Right atrium auricular region (tissue), 2 donors: ENCODE measurements at regions not wholly inside any gene's neighbourhood (a gene's known extent, or its start where the extent isn't known, plus 50 kb on each side); places are given as distances from the start of the nearest gene placed in this dataset.

Source experiments
- DNase-seq: peaks from one replicate; pipeline ENCODE4 v3.0.0-alpha.2; 2019; ENCODE audit warnings: low spot score
- H3K27ac ChIP-seq, 2 donors: fragments of 200-600 bp; sonication (generic); 1 replicate in 1 of 2; 2 replicates in 1 of 2; pipeline ENCODE4 v1.5.1; 2016 to 2019
- H3K27me3 ChIP-seq, 2 donors: fragments of 200-600 bp; sonication (generic); one replicate each; pipeline versions ENCODE4 v1.5.1 to v1.6.0; 2017 to 2019
- H3K36me3 ChIP-seq: fragments of 200-600 bp; sonication (generic); one replicate; pipeline ENCODE4 v1.5.1; 2016
- H3K4me1 ChIP-seq, 2 donors: fragments of 200-600 bp; sonication (generic); one replicate each; pipeline versions ENCODE4 v1.5.1 to v1.6.0; 2017 to 2019
- H3K4me3 ChIP-seq, 2 donors: fragments of 200-600 bp; sonication (generic); 1 replicate in 1 of 2; 2 replicates in 1 of 2; pipeline ENCODE4 v1.5.1; 2017 to 2019; ENCODE audit warnings: mild to moderate bottlenecking in 1 of 2, moderate library complexity in 1 of 2
- H3K9me3 ChIP-seq, 2 donors: fragments of 200-600 bp; sonication (generic); one replicate each; pipeline ENCODE4 v1.5.1; 2019
- TF ChIP-seq, protein P1 (sequence below), 2 donors: fragments of 200-600 bp; sonication (generic); IDR thresholded peaks; one replicate each; pipeline ENCODE4 v1.5.1; 2019; ENCODE audit warnings: antibody characterized with exemption in 2 of 2

DNA sequence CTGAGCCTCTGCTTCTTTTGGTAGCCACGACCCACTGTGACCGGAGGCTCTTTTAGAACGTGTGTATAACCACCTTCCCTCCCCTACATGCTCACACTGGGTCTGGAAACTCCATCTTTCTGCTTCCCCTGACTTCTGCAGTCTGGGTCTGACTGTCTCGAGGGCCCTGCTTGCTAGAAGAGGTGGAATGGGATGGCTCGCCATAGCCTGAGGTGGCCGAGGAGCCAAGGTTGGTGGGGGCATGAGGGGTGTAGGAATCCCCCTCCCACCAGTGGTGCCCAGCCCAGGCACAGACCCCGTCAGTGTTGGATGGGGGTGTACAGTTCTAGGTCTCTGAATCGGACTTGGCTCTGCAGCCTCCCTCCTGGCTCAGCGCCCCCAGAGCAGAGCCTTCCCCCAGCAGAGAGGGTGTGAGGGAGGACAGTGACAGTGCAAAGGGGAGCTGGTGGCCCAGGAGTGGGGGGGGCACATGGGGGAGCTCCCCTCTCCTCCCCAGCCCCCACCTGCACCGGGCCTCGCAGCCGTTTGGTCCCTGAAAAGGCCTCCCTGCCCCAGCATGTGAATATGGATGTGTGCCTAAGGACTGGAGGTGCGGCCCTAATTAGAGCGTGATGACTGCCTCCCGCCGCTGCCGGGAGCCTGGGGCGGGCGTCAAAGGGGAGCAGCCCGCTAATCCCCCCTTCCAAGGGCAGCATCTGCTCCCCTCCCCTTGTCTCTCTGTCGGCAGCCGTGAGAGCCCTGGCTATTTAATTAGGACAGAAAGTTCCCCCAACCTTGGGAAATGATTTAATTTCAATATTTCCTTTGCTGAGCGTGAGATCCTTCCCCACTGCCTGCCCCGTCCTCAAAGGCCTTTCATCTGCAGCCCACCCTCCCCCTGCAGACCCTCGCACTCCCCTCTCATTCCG lies 196.2 kb upstream of the C14orf180 start:
- peaks cover 0 to 6% of the 10 kb centered on the region in 2 donors for H3K4me1 ChIP-seq
- DNase-seq, result no peak
- H3K4me3 ChIP-seq, result no peak overlapping the region
- H3K9me3 ChIP-seq, result peaks cover 0 to 30% of the 10 kb centered on the region in 2 donors
- TF ChIP-seq, protein P1, sequence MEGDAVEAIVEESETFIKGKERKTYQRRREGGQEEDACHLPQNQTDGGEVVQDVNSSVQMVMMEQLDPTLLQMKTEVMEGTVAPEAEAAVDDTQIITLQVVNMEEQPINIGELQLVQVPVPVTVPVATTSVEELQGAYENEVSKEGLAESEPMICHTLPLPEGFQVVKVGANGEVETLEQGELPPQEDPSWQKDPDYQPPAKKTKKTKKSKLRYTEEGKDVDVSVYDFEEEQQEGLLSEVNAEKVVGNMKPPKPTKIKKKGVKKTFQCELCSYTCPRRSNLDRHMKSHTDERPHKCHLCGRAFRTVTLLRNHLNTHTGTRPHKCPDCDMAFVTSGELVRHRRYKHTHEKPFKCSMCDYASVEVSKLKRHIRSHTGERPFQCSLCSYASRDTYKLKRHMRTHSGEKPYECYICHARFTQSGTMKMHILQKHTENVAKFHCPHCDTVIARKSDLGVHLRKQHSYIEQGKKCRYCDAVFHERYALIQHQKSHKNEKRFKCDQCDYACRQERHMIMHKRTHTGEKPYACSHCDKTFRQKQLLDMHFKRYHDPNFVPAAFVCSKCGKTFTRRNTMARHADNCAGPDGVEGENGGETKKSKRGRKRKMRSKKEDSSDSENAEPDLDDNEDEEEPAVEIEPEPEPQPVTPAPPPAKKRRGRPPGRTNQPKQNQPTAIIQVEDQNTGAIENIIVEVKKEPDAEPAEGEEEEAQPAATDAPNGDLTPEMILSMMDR (IDR thresholded peaks at IDR 0.05), result no peak
- no peaks in the 10 kb centered on the region for H3K36me3 ChIP-seq
- no peaks in the 10 kb centered on the region for H3K27me3 ChIP-seq
- no peak overlapping the region for H3K27ac ChIP-seq

DNA sequence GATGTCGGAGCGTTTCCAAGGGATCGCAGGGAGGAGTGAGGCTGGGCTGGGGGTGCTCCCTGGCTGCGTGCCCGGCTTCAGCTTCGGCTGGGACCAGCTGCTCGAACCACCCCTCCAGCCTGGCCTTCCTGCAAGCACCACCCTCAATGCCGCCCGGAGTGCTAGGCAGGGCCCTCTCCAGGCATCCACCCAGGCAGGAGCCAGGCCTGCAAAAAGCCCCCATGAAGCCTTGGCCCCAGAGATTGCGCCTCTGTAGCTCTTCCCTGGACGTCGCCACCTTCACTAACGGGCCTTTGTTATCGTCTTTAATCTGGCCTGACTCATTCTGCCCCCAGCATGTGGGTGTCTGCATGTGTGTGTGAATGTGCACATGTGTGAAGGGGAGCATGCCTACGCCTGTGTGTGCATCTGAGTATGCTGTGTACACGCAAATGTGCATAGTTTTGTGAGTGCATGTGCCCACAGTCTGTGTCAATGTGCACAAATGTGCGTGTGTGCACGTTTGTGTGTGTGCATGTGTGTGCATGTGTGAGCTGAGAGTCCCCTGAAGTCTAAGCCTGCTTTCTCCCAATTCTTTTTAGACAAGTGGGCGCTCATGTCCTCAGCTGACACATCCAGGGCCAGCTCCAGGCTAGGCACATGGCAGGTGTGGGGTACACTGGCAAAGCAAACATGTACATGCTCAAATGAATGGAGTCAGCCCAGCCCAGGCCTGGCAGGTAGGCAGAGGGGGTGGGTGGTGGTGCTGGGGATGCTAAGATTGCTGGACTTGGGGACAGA lies 195.4 kb upstream of the C14orf180 start:
- no peak for DNase-seq
- Histone ChIP-seq H3K9me3 (peaks cover 0 to 30% of the 10 kb centered on the region in 2 donors), H3K27me3 (no peaks in the 10 kb centered on the region), H3K36me3 (no peaks in the 10 kb centered on the region), H3K27ac (no peak overlapping the region), H3K4me3 (no peak overlapping the region), H3K4me1 (peaks cover 0 to 6% of the 10 kb centered on the region in 2 donors)
- TF ChIP-seq, protein P1 (IDR thresholded peaks at IDR 0.05), result no peak

DNA sequence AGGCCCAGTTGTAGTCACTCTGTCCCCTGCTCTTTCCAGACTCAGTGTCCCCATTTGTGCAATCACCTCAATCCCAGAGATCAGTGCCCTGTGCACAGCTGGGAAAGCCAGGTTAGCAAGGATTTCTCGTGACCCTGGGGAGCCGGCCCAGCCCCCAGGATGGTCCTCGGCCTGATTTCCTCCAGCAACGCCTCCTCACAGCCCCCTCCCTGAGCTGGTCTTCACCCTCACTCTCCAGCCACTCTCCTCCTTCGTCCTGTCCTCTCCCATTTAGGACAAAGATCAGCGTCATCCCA lies 194.8 kb upstream of the C14orf180 start:
- TF ChIP-seq, protein P1 (IDR thresholded peaks at IDR 0.05), result no peak
- Histone ChIP-seq H3K27me3 (no peaks in the 10 kb centered on the region), H3K4me3 (no peak overlapping the region), H3K36me3 (no peaks in the 10 kb centered on the region), H3K27ac (no peak overlapping the region), H3K4me1 (peaks cover 0 to 6% of the 10 kb centered on the region in 2 donors), H3K9me3 (peaks cover 0 to 24% of the 10 kb centered on the region in 2 donors)
- no peak for DNase-seq

DNA sequence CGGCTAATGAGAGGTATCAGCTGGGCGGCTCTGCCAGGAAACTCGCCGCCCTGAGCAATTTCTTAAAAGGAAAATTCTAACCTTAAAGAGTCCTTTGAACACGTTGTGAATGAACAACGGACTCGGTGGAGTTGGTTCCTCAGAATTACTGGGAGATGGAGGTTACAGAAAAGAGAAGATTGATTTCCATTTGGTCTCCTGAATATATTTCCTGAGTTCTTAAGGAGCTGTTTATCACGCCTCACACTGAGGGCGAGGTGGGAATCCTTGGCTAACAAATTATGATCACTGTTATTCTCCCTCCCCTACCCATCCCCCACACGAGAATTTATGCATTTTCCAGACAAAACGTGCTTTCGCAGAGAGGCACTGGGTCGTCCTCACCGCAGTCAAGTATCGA lies 194.5 kb upstream of the C14orf180 start:
- Histone ChIP-seq H3K4me3 (no peak overlapping the region), H3K9me3 (peaks cover 0 to 20% of the 10 kb centered on the region in 2 donors), H3K27ac (no peak overlapping the region), H3K27me3 (no peaks in the 10 kb centered on the region), H3K4me1 (peaks cover 0 to 6% of the 10 kb centered on the region in 2 donors), H3K36me3 (no peaks in the 10 kb centered on the region)
- TF ChIP-seq, protein P1 (IDR thresholded peaks at IDR 0.05), result no peak
- no peak for DNase-seq

DNA sequence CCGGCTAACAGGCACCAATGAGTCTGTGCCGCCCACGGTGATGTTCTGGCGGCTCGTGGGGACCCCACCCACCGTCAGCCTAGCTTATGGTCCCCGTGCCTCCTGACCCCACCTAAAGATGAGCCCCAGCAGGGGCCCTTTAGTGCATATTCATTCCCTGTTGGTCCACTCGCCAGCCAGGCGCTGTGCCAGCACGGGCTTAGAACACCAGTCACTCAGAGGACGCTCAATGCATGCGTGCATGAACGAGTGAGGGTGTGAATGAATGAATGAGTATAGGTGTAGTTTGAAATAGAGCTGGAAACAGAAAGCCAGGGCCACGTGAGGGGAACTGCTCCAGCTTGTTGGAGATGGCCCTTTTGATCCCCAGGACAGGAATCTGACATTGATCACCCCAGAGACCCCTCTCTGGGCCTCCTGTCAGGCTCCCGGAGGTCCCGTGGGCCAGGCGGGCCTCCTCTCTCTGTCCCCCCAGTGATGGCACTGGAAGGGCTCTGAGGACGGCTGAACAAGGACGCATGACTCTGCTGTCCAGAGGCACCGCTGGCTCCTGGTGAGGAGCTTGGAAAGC lies 193.9 kb upstream of the C14orf180 start:
- peaks cover 0 to 6% of the 10 kb centered on the region in 2 donors for H3K4me1 ChIP-seq
- H3K36me3 ChIP-seq, result no peaks in the 10 kb centered on the region
- no peak overlapping the region for H3K27ac ChIP-seq
- no peaks in the 10 kb centered on the region for H3K27me3 ChIP-seq
- TF ChIP-seq, protein P1 (IDR thresholded peaks at IDR 0.05), result no peak
- no peak for DNase-seq
- peaks cover 0 to 15% of the 10 kb centered on the region in 2 donors for H3K9me3 ChIP-seq
- no peak overlapping the region for H3K4me3 ChIP-seq
